Right cardiac atrium (tissue), 5 donors: ENCODE measurements at regions not wholly inside any gene's neighbourhood (a gene's known extent, or its start where the extent isn't known, plus 50 kb on each side); places are given as distances from the start of the nearest gene placed in this dataset.
A peak's percentile ranks its signal among the peaks of the same experiment; 100 is the strongest.

Experiments used
- ATAC-seq, 2 donors: fragments of 200-7000 bp; cut with Tn5 transposase; one replicate each; pipeline versions ENCODE4 v1.8.0 to v1.9.1; 2020; ENCODE audit warnings: moderate library complexity in 2 of 2, mild to moderate bottlenecking in 1 of 2
- DNase-seq, 3 donors: peaks; one replicate each; pipeline ENCODE4 v3.0.0-alpha.2; 2020
- H3K27ac ChIP-seq: one replicate; pipeline ENCODE4 v1.5.1; 2013; ENCODE audit warnings: mild to moderate bottlenecking, low read length, control low read depth, moderate library complexity
- H3K27me3 ChIP-seq: one replicate; pipeline ENCODE4 v1.6.1; 2013; ENCODE audit not compliant: control insufficient read depth, insufficient read depth
- H3K4me1 ChIP-seq: one replicate; pipeline ENCODE4 v1.6.1; 2013; ENCODE audit warnings: low read length; ENCODE audit not compliant: control insufficient read depth, insufficient read depth
- H3K4me3 ChIP-seq: one replicate; pipeline ENCODE4 v1.5.1; 2013; ENCODE audit warnings: low read length, control low read depth
- H3K9me3 ChIP-seq: one replicate; pipeline ENCODE4 v1.6.1; 2013; ENCODE audit warnings: low read length; ENCODE audit not compliant: control insufficient read depth
- WGBS: extraction: QIAGEN DNeasy Blood & Tissue Kit; methylation state at CpG from one replicate; pipeline ENCODE4 v1.1.7; 2013; 5-methylcytosine and 5-hydroxymethylcytosine counted together
- intact Hi-C, 4 donors: fragments of 100-400 bp; cut with DNase I; formaldehyde crosslinking; loops; one replicate each; pipeline versions ENCODE4 v1.11.0 to v1.14.0; 2022 to 2023
- donor health status: healthy with polysubstance abuse.
- donor health status: DM: no; HTN: yes; CAD: no.
- donor health status: DM: no; HTN: no; CAD: no.
- donor health status: DM: no; HTN: yes; CAD: no; lungs with severe emphysema.
- donor health status: DM: yes; HTN: yes; CAD: no.

DNA sequence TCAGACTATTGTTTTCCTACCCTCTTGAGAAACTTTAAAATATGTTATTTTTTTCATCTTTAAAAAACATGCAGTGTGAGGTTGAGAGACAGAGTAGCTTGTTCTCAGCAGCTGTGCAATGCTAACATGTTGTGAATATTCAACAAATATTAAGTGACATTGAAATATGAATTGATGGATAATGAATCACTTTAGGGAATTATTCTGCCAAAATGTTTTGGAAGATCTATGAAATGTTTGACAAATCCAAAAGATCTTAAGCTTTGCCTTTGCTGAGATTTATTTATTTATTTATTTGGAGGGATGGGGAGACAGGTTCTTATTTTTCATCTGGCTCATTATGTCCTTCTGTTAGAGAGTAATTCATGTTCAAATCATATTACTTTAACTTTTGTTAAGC is 680.1 kb upstream of the CXADR start:
- intact Hi-C loops = no loop called here
- no peak for ATAC-seq
- Histone ChIP-seq H3K4me3 (no peak overlapping the region), H3K27ac (no peak overlapping the region), H3K9me3 (no peaks in the 10 kb centered on the region), H3K27me3 (no peaks in the 10 kb centered on the region), H3K4me1 (no peaks in the 10 kb centered on the region)
- no peak for DNase-seq

DNA sequence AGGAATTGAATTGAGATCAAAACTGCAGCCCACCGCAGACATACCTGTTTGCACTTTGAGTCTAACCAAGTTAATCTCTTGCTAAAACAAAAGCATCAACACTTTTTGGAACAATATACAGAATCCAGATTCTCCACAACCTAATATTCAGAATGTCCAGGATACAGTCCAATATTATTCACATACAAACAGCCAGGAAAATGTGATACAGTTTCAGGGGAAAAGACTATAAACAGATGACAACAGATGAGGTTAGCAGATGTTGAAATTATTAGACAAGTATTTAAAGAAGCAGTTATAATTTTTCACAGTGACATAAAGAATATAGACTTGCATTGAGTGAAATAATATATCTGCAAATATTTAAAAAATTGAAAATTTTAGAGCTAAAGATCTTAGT is 678.1 kb upstream of the CXADR start:
- Histone ChIP-seq H3K27me3 (no peaks in the 10 kb centered on the region), H3K9me3 (no peaks in the 10 kb centered on the region), H3K4me1 (no peaks in the 10 kb centered on the region), H3K4me3 (no peak overlapping the region), H3K27ac (no peak overlapping the region)
- ATAC-seq (no peak), DNase-seq (no peak)
- intact Hi-C loops = no loop called here
- 56% methylated on average over 1 of the region's 1 CpG for WGBS

DNA sequence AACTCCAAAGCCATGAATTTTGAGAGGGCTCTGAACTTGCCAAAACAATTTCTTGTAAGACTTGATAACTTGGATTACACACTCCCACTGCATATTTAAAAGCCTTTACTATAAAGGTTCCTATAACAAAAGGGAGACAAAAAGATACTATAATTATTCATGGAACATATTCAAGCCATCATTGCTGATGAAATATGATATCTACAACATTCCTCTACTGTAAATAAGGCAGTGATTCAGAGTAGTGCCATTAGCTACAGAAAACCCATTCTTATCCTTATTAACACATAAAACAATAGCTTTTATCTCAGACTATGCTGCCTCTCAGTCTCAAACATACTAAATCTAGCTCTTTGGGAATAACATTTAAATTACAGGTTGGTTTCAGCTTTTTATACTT is 675.5 kb upstream of the CXADR start:
- intact Hi-C loops = no loop called here
- Histone ChIP-seq H3K4me3 (no peak overlapping the region), H3K27ac (no peak overlapping the region), H3K4me1 (peaks cover 1% of the 10 kb centered on the region), H3K27me3 (no peaks in the 10 kb centered on the region), H3K9me3 (no peaks in the 10 kb centered on the region)
- no peak for DNase-seq
- ATAC-seq = no peak

DNA sequence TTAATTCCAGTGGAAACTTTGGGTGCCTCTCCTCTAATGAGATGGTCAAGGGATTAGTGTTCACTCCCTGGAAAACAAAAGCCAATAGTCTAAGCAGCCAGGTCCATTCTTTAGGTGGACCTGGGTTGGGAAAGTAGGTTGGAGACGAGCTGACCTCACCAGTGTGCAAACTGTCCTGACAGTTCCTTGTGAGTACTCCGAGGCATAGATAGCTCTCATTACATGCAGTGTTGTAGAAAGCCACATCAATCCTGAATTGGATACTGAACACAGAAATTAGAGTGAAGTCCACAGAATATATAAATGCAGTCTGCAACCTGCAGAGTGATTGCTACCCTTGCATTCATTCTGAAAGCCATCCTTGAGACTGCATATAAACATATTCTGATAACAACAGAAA is 675.1 kb upstream of the CXADR start:
- Histone ChIP-seq H3K4me1 (peaks cover 1% of the 10 kb centered on the region), H3K4me3 (no peak overlapping the region), H3K27me3 (no peaks in the 10 kb centered on the region), H3K27ac (no peak overlapping the region), H3K9me3 (no peaks in the 10 kb centered on the region)
- WGBS = 43% methylated on average over 2 of the region's 2 CpGs
- peak in 1 of 2 donors; percentile 29 for ATAC-seq
- intact Hi-C loops = no loop called here
- no peak for DNase-seq

DNA sequence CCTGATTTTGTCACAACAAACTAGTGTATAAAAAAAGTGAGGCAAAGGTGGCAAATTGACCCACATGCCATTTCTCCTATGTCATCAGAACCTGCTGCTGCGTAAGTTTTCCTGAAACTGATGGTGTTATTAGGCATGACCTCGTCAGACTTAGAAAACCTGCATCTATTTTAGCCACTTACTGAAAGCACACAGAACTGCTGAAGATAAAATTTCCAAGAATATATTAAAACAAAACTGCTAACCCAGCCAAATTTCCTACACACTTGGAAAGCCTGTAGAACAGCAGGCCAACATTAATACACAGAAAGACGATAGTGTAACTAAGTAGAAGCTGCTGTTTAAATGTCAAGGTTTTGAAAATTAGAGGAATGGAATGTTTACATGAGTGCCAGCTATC is 674.5 kb upstream of the CXADR start:
- 45% methylated on average over 3 of the region's 3 CpGs for WGBS
- DNase-seq (no peak), ATAC-seq (peak in 1 of 2 donors; percentile 53)
- Histone ChIP-seq H3K4me1 (peaks cover 1% of the 10 kb centered on the region), H3K4me3 (no peak overlapping the region), H3K27ac (no peak overlapping the region), H3K9me3 (no peaks in the 10 kb centered on the region), H3K27me3 (no peaks in the 10 kb centered on the region)
- intact Hi-C loops = no loop called here

DNA sequence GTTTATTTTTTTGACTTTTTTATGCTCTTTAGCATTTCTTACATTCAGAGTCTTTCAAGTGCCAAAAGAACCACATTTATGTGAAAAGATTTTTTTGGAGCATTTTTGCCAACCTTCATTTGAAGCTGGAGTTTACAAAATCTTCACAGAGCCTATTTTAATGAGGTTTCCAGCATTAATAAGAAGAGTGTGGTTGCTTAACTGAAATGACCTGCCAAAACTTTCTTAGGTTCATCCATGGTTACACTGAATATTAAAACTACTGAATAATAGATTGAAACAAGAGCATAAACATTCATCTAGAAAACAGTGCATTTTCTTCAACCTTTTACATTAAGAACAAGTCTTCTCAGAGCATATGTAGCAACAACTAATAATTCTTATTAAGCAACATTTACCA is 672.3 kb upstream of the CXADR start:
- Histone ChIP-seq H3K4me3 (no peak overlapping the region), H3K27me3 (no peaks in the 10 kb centered on the region), H3K4me1 (peaks cover 1% of the 10 kb centered on the region), H3K27ac (no peak overlapping the region), H3K9me3 (no peaks in the 10 kb centered on the region)
- DNase-seq (no peak), ATAC-seq (peak in 1 of 2 donors; percentile 41)
- intact Hi-C loops = no loop called here

DNA sequence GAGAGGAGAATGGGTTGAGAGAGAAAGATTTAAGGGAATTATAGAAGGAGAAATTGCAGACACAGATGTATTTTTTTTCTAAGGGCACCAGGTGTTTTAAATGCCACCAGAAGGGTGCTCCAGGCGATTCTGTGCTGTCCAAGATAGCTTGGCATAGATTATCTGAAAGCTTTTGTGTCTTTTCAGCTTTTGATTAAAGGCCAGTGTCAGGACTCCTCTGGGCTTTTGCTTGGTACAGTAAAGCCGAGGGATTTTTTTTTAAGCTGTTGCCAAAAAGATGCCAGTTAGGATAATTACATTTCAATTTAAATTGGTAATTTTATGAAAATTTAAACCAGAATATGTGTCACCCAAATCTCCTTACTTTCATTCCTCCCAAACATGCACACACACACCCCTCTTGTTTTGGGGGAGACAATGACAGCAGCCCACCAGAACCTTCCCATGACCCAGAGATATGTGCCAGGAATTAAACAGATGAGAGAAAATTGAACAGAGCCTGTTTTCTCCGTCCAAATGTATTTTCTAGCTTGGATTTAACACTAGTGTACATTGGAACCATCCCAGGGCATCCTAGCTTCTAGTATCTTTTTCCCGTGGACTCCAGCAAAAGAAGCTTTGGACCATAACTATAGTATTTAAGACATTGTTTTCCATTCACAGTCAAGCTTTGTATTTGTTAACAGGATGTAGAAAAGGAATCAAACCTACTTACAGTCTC is 670.7 kb upstream of the CXADR start:
- Histone ChIP-seq H3K27ac (no peak overlapping the region), H3K27me3 (no peaks in the 10 kb centered on the region), H3K9me3 (no peaks in the 10 kb centered on the region), H3K4me1 (peaks cover 1% of the 10 kb centered on the region), H3K4me3 (peak overlapping the region; percentile 13)
- DNase-seq = no peak
- intact Hi-C loops = no loop called here
- WGBS = 48% methylated on average over 4 of the region's 4 CpGs
- ATAC-seq = no peak

DNA sequence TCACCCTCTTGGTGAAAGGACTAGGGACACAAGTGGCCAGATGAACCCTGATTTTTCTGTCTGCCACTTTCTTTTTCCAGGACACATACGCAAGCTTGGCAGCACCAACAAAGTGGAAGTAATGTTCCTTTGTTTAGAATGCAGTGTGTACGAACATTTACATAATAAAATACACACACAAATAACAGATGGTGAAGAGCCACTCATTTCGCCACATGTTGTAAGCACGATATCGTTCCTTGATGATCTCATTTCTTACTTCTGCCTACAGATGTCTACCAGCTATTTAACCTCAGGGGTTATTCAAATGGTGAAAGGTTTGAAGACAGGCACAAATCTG is 670.2 kb upstream of the CXADR start:
- 64% methylated on average over 5 of the region's 5 CpGs for WGBS
- Histone ChIP-seq H3K27me3 (no peaks in the 10 kb centered on the region), H3K27ac (no peak overlapping the region), H3K4me3 (peak overlapping the region; percentile 13), H3K9me3 (no peaks in the 10 kb centered on the region), H3K4me1 (peaks cover 1% of the 10 kb centered on the region)
- DNase-seq (no peak), ATAC-seq (no peak)
- intact Hi-C loops = no loop called here

DNA sequence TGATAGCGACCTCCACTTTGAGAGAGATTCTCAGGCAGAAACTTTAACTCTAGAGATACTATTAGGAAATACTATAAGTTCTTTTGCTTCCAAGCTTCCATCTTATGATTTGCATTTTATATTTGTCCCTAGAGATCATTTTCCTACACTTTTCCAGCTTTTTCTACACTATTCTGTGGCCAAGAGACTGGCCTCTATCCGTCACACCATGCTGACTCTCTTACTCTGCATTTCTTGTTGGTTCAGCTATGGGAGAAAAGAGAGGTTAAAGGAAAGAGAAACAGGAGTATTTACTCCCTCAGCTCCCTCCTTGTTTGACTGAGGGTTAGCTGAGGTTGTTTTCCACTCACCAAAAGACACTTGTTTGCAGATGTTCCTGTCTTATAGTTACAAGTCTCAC is 665.6 kb upstream of the CXADR start:
- 90% methylated on average over 2 of the region's 2 CpGs for WGBS
- intact Hi-C loops = no loop called here

DNA sequence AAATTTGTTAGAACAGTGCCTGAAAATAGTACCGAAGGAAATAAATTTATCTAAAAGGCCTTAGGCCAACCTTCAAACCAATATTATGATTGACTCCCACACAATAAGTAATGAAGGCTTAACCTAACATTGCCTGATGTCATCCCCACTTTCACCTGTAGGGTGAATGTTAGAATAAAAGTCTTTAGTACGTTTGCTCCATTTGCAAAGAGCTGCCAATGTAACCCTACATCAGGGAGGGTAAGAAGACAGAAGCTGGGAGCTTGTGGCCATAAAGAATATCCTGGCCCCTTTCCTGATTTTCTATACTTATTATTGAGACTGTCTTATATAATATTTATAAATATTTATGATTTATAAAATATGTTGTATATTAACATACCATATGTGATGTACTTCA is 661.8 kb upstream of the CXADR start:
- WGBS = 83% methylated on average over 2 of the region's 2 CpGs
- DNase-seq (no peak), ATAC-seq (no peak)
- H3K9me3 ChIP-seq = no peaks in the 10 kb centered on the region
- H3K4me3 ChIP-seq = no peak overlapping the region
- H3K4me1 ChIP-seq = no peaks in the 10 kb centered on the region
- intact Hi-C loops = no loop called here
- no peaks in the 10 kb centered on the region for H3K27me3 ChIP-seq
- H3K27ac ChIP-seq = no peak overlapping the region

More for the DNA sequence above, 665.6 kb upstream of the CXADR start:
- no peak overlapping the region for H3K27ac ChIP-seq
- H3K27me3 ChIP-seq = no peaks in the 10 kb centered on the region
- DNase-seq (no peak), ATAC-seq (no peak)
- no peak overlapping the region for H3K4me3 ChIP-seq
- H3K4me1 ChIP-seq = peaks cover under 1% of the 10 kb centered on the region
- no peaks in the 10 kb centered on the region for H3K9me3 ChIP-seq

DNA sequence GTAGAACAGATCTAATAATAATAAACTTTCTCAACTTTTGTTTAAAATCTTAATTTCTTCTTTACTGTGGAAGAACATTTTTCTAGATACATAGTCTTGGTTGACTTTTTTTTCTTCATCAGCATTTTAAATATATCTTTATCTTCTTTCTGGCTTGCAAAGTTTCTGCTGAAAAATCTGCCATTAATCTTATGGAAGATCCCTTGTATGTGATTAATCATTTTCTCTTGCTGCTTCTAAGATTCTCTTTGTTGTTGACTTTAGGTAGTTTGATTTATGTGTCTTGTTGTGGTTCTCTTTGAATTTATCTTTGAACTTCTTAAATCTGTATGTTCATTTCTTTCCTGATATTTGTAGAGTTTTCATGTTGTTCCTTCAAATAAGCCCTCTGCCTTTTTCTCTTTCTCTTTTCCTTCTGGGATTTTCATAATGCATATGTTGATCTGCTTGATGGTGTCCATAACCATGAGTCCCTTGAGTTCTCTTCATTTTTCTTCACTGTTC is 657.6 kb upstream of the CXADR start:
- DNase-seq = no peak
- Histone ChIP-seq H3K4me1 (no peaks in the 10 kb centered on the region), H3K27ac (no peak overlapping the region), H3K4me3 (no peak overlapping the region), H3K9me3 (no peaks in the 10 kb centered on the region), H3K27me3 (no peaks in the 10 kb centered on the region)
- intact Hi-C loops = no loop called here
- ATAC-seq = no peak

DNA sequence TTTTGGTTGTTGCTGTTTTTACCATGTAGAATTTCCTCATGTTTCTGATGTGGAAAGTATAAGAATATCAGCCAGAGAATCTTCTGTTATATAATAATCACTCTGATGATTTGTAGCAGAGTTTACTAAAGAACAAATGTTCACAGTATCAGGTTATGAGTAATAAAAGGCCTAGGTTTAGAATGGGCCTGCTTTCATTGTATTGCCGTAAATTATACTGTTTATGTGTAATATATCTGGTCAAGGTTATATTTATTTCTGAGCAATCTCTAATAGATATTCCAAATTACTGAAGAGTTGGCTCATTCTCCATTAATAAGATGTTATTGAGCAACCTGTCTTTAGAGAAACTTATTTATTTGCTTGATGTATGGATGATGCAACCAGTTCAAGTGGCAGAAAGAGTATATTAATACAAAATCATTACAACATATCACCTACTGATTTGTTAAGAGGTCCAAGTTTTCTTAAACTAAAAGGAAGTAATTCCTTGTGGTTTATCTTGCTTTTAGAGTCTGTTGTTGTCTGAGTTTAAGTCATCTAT is 649.4 kb upstream of the CXADR start:
- no peak overlapping the region for H3K4me3 ChIP-seq
- ATAC-seq (no peak), DNase-seq (no peak)
- 98% methylated on average over 1 of the region's 1 CpG for WGBS
- intact Hi-C loops = no loop called here
- no peak overlapping the region for H3K27ac ChIP-seq
- H3K4me1 ChIP-seq = no peaks in the 10 kb centered on the region
- H3K9me3 ChIP-seq = no peaks in the 10 kb centered on the region
- no peaks in the 10 kb centered on the region for H3K27me3 ChIP-seq
